ENCODE measurements at regions not wholly inside any gene's neighbourhood (a gene's known extent, or its start where the extent isn't known, plus 50 kb on each side); places are given as distances from the start of the nearest gene placed in this dataset.

DNA sequence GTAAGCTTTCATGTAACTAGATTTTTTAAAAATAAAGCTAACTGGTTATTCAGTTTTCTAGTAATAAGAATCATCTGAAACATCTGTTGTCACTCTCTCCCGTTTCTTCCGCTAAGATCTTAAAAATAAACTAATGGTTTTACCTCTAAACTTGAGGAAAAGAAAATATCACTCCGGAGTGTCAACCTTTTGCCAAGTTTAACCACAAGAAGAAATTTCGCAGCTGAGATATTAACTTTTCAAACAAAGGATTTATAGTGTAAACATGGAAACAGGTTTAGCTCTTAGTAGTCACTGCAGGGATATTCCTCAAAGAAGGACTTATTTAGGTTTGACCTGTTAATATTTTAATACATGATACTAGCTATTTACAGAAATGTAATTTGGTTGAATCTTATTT is 954.9 kb downstream of the ADGRL2 start:
- DNase-seq (ENCODE audit: low read depth in 2 of 3, low spot score in 2 of 3) = no peak

DNA sequence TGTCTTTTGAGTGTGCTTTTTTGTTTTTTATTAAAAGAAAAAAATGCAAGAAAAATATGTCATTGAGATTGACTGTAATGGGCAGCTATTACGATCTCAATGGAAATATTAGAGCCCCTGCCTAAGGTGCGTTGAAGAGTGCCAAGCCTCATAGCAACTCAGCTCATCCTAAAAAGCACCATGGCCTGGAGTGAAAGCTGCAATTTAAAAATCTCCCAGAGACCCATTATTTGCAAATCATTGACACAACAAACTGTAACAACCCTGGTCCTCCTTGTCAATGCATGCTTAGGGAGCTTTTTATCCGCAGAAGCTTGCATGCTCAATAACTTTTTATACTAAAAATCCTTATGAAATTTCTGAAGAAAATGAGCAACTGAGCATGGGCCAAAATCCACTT is 954.5 kb downstream of the ADGRL2 start:
- DNase-seq (ENCODE audit: low read depth in 2 of 3, low spot score in 2 of 3) = no peak

DNA sequence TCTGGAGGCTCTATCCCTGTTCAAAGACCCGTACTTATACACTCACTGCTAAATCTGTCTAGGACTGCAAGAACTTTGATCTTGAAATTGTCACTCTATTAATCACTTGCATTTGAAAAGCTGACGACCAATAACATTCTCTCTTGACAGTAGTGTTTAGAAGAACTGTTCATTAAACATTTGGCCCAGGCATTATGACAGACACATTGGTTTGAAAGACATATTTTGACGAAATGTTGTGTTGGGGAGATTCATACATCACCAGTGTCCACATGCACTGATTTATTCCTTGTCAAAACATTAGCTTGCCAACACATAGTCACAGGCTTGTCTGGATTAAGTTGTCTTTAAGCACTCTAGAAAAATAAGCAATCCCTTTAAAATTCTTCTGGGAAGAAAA is 951.3 kb downstream of the ADGRL2 start:
- DNase-seq (ENCODE audit: low read depth in 2 of 3, low spot score in 2 of 3) = no peak

DNA sequence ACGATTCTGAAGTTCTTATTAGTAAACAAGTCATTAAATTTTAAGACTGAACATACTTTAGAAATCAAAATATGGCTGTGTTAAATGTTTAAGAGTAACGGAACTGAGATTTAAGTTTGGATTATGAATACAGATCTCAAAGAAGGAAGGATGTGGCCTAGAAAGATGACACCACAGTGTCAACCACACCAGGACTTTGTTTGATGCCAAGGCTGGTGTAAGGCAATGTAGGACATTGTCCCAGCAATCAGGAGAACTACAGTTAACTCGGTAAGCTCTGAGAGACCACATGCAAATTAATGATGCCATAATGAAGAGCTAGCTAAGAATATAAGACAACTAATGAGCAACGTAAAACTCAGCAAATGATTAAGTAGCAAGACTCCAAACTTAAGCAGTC is 932.9 kb downstream of the ADGRL2 start:
- no peak for DNase-seq (ENCODE audit: low read depth in 2 of 3, low spot score in 2 of 3)

DNA sequence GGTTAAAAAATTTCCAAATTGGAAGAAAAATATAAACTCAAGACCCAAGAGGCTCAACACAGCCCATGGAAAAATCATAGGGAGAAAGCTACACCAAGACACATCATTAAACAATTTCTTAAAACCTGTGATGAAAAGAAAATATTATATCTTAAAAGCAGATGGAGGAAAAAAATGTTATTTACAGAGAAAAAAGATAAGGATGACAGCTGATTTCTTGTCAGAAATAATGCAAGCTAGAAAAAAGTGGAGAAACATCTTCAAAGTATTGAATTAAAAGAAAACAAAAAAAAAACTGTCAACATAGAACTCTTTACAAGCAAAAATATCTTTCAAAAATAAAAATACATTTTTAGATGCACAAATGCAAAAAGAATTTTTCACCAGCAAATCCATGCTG is 930.5 kb downstream of the ADGRL2 start:
- DNase-seq (ENCODE audit: low read depth in 2 of 3, low spot score in 2 of 3) = peak in 1 of 3 donors; percentile 24

DNA sequence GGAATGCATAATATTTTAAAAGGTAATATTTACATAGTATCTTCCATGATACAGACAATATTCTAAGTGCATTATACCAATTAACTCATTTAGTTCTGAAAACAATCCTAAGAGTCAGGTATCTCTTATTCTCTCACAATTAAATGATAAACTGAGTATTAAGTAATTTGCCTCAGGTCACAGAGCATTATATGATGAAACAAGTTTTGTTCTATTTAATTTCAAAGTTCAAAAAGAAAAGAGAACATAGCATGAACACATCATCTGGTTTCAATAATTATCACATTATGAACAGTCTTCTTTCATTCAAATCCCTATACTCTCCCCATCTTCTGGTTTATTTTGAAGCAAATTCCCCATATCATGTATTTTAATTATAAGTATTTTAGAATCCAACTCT is 927.5 kb downstream of the ADGRL2 start:
- no peak for DNase-seq (ENCODE audit: low read depth in 2 of 3, low spot score in 2 of 3)

DNA sequence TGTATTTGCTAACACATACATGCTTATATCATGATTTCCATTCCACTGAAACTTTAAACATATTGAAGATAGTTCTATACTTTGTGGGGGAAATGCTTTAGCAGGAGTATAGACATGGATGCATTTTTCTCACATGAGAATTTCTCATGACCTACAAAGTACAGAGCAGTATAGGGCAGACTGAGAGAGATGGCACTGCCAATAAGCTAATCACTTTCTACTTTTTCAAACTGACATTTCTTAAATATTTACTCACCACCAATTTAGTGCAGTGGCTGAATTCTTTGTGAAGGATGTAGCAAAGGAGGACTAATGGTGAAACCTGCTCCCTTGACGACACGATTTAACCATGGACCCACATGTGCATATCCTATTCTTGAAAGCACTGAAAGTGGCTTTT is 923.5 kb downstream of the ADGRL2 start:
- DNase-seq (ENCODE audit: low read depth in 2 of 3, low spot score in 2 of 3) = no peak

DNA sequence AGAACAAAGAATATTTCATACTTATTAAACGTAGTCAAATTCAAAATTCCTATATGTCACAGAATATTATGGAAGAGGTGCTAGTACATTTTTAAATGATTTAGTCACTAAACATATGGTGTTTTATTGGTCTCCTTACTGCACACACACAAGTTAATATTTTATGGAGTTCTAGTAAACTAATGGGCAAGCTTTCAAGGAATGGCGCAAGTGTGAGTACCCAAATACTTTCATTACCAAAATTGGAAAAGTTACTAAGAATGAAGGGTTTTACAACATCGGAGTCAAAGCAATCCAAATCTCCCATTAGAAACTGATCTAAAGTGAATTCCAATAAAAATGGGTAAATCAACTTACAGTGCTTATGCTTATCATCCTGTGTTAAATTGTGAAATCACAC is 921.9 kb downstream of the ADGRL2 start:
- no peak for DNase-seq (ENCODE audit: low read depth in 2 of 3, low spot score in 2 of 3)

DNA sequence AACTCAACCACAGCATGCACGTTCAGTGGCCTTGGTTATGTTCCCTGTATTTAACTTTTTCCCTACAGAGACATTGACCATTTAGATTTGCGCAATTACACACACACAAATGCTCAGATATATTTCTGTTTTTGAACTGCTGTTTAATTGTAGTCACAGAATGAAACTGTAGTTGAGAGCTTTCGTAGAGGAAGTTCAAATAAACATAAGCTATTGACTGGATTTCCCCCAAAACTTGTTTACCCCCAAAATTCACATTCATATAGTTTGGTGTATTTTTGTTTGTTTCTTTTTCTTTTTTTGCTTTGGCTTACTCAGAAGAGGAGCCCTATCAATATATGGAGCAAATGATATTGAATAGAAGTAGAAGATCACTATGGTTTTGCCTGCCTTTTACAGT is 921.0 kb downstream of the ADGRL2 start:
- no peak for DNase-seq (ENCODE audit: low read depth in 2 of 3, low spot score in 2 of 3)

DNA sequence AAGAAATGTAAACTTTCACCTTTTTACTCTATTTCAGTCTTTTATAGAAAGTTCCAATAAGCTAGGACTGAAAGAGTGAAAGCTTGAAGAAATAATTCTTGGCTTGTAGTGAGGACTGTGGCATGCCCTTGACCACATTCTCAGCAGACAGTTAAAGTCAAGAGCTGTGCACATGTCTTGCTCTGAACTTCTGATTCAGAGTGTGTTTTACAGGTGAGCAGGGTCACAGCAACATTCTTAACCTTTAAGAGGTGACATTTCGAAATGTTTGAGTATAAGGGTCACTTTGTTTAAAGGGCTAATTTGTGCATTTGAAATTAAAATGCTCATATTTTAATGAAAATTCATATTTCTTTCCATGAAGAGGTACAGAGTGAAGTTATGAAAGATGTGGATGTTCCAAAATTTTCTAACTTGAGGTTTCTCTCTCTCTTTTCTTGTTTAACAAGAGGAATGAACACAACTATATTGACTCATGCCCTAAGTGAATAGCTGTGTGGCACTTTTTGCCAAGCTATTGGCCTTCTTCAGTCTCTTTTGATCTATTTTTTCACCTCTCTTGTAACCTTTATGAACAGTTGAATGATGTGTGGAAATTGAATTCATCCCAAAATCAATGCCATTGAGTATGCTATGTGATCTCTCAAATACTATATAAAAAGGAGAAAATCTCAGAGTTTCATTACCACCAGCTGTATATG is 918.1 kb downstream of the ADGRL2 start:
- DNase-seq (ENCODE audit: low read depth in 2 of 3, low spot score in 2 of 3) = no peak

DNA sequence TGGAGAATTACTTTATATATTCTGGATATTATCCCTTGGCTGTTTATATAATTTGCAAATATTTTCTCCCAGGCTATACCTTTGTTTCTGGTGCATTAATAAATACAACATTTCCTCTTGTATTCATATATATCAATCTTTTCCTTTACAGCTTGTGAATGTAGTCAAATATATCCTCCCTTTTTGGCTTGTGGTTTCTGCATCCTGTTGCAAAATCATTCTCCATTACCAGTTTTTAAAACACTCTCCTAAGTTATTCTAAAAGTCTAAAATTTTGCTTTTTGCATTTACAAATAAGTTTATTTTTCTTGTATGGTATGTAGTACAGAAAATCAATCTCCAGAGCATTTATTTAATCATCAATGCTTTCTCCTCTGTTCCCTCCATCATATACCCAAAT is 909.4 kb downstream of the ADGRL2 start:
- peak in 1 of 3 donors; percentile 45 for DNase-seq (ENCODE audit: low read depth in 2 of 3, low spot score in 2 of 3)

DNA sequence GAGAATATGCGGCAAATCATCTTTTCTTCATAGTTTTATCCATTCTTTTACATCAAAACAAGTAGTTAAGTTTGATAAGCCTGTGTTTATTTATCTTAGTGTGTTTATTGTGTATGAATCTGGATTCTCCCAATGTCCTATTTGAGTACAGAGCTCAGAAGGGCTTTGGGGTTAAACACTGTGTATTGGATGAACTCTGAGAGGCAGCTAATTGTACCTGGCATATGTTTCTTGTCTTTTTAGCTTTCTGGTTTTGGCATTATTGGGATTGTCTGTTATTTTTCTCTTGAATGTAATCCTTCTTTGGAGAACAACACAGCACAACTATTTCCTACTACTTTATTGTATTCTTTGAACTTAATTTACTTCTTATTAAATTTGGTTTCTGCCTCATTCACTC is 906.9 kb downstream of the ADGRL2 start:
- DNase-seq (ENCODE audit: low read depth in 2 of 3, low spot score in 2 of 3) = no peak

DNA sequence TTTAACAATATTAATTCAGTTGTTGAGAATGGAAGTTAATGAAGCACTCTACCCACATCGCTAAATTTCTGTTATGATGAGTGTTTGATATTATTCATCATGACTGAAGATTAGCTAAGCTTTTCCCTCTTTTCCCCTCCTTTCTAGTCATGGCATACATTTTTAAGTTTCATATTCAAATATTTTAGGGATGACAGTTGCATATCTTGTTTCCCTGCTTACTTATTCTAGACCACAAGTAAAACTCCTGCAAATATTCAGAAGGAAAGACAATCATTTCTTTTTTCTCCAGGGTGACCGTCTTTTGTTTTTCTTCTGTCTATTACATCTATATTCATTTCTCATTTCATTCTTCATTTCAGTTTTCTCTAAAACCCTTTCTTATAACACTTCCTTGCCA is 906.0 kb downstream of the ADGRL2 start:
- no peak for DNase-seq (ENCODE audit: low read depth in 2 of 3, low spot score in 2 of 3)

DNA sequence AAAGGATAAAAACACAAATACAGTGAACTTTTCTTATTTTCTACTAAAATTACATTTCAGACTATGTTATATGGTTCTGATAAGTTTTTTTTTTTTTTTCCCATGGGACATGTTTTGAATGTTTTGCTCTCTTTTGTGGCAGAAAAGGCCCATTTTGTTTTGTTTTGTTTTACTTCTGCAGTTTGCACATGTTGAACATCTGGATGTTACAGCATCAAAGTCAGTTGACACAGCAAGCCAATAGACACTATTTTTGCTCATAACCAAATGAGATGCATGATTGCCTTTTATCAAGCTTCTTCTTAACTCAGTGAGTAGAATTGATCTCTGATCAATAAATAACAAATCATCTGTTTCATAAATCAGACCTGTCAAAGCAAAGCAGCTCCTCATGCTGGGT is 904.2 kb downstream of the ADGRL2 start:
- peak in 1 of 3 donors; percentile 45 for DNase-seq (ENCODE audit: low read depth in 2 of 3, low spot score in 2 of 3)

DNA sequence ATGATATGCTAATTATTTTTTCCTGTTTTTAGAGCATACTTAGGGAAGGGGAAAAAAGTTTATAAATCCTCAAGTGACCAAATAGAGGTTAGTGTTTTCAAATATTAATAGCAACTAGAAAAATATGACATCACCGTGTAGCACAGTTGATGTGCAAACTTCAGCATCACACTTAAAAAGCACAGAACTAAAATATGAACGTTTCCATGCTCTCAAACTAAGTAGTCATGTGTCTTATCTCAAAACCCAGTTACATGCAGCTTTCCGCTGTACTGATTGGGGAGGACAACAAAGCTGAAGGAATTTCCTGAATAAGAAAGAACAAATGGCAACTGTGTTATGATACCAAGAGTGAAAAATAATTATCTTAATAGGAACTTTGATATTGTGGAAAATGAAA is 903.7 kb downstream of the ADGRL2 start:
- DNase-seq (ENCODE audit: low read depth in 2 of 3, low spot score in 2 of 3) = peak in 2 of 3 donors; percentile 56 to 84

DNA sequence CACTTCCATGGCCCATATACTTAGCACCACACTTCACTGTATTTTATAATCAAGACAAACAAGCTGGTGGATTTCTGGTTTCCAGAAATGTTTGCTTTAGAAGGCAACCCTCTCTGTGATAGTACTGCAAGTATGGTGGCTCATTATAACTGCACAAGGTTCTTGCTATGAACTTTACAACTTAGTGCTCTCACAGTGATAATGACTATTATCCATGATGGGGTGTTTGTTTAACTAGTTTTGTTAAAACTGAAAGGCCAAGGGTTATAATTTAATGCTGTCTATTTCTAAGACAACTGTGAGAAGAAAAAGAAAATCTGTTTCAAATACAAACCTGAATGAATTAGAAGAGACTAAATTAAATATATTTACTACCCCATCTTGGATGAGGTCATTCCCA is 903.2 kb downstream of the ADGRL2 start:
- no peak for DNase-seq (ENCODE audit: low read depth in 2 of 3, low spot score in 2 of 3)

DNA sequence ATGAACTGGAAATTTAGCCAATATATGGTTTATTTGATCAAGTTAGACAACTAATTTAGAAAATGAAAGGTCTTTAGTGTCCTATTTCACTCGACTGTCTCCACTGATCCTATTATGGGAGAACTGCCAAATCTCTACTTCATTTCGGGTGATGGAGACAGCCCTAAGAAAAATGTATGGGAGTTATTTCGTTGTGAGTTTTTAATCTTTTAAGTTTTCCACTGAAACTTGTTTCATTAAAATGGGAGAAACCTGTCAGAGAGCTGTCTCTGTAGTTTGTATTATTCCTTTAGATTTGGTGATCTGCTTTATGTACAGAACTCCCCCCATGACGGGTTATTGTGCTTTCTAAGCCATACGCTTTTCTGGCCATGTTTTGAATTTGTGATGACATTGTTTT is 899.7 kb downstream of the ADGRL2 start:
- no peak for DNase-seq (ENCODE audit: low read depth in 2 of 3, low spot score in 2 of 3)

DNA sequence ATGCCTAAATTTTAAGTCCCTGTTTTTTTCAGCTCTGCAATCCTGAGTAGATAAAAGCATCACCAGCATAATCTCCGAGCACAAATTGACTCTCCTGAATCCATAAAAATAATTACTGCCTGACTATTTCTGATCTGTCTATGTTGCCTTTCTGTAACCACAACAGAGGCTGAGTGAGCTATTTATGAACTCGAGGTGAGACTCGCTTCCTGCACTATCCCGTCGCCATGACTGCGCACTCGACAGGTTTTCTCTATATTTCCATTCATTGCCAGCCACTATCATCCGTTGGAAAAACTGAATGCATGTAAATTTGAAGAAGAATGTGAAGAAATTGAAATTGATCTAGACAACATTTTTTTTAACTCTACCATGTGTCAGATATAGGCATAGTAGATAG is 897.2 kb downstream of the ADGRL2 start:
- DNase-seq (ENCODE audit: low read depth in 2 of 3, low spot score in 2 of 3) = no peak

DNA sequence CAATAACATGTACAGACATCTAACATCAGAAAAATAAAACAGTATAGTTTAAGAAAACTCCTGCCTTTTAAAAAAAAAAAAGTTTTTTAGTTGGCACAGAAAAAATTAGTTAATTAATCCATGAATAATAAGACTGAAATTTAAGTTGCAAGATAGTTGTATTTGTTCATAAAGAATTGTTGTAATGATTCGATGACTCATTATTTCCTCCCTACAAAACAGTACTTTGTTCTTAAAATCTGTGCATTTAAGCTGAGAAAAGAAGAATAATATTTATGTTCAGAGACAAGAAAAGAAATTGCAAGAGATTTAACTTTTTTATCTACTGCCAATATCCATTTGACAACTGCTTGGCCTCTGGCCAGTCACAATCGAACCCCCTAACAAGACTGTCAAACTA is 894.7 kb downstream of the ADGRL2 start:
- DNase-seq (ENCODE audit: low read depth in 2 of 3, low spot score in 2 of 3) = no peak

DNA sequence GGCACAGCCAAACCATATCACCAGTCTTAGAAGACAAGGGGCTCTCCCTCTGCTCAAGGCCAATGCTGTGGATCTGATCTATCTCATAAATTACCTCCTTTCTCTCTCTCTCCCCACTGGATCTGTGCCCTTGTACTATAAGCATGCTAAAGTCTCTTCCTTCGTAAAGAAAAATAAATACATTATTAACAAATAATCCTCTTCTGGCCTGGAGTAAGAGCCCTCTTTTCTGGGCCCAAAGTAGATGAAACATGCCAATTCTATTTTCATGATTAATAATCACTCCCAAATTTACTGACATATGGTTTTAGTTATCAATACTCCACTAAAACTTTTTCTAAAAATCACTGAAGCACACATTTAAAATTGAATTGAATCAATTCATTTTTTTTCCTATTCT is 889.7 kb downstream of the ADGRL2 start:
- no peak for DNase-seq (ENCODE audit: low read depth in 2 of 3, low spot score in 2 of 3)

DNA sequence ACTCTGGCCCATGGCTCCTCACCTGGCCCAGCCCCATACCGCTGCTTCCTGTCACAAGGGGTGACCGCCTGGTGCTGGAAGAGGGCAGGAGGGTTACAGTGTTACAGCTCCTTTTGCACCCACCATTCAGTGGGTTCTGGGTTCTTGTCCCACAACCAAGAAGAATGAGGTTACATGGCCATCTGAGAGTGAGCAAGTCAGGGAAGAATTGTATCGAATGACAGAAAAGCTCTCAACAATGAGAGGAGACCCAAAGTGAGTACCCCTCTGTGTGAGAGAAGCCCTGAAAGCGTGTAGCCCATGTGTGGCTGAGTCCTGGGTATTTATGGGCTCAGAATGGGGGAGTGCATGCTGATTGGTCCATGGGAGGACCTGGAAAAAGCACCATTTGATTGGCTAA is 888.5 kb downstream of the ADGRL2 start:
- DNase-seq (ENCODE audit: low read depth in 2 of 3, low spot score in 2 of 3) = no peak

DNA sequence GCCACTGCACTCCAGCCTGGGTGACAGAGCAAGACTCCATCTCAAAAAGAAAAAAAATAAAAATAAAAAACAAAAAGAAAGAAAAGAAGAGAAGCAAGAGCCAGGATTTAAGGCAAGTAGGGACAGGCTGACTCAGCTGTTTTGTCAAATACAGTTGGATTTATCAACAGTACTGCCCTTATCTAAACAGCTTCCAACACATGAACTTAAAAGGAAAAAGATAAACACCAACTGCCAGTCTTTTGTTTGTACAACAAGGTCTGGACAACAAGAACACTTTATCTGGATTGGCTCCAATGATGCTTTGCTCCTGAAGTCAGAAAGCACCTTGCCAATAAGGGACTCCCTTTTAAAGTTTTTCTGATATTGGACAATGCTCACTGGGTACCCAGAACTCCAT is 886.0 kb downstream of the ADGRL2 start:
- DNase-seq (ENCODE audit: low read depth in 2 of 3, low spot score in 2 of 3) = no peak

DNA sequence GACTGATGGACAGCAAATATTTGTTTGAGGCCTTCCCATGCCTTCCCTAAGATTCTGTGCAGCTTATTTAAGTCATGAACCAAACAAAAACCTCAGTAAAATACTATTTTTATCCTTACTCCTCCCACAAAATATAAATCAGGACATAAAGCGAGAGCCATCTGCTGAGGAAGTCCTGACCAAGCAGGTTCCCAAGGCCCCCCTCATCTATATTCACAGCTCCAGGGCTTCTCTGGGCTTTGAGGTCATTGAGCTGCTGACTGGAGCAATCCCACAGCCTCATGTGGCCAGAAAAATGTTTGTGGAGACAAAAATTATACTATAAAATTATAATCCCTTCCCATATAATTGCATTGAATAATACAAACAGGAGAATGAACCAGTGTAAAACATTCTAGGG is 846.2 kb downstream of the ADGRL2 start:
- peak in 1 of 3 donors; percentile 6 for DNase-seq (ENCODE audit: low read depth in 2 of 3, low spot score in 2 of 3)
